Stimulated activated CD4-positive, alpha-beta T cell treated with anti-CD3 and anti-CD28 coated beads, Interleukin-1b, Interleukin-23, amount 100 ng/mL, for 24 hours (primary cell): ENCODE measurements at regions not wholly inside any gene's neighbourhood (a gene's known extent, or its start where the extent isn't known, plus 50 kb on each side); places are given as distances from the start of the nearest gene placed in this dataset.
"Not testable (repeated sequence)": the region's sequence is repeated elsewhere in the genome, so short reads cannot be mapped to it uniquely, and the experiment has no call there.

Experiments used
- DNase-seq, 4 experiments: peaks; one replicate each; pipeline ENCODE4 v3.0.0-alpha.2; 2020; ENCODE audit warnings: low read depth in 4 of 4, low spot score in 1 of 4

- DNase-seq = no peak
Measured at GRCh38 chr10:123375097-123375496, 220.9 kb downstream of the BUB3 start.

DNA sequence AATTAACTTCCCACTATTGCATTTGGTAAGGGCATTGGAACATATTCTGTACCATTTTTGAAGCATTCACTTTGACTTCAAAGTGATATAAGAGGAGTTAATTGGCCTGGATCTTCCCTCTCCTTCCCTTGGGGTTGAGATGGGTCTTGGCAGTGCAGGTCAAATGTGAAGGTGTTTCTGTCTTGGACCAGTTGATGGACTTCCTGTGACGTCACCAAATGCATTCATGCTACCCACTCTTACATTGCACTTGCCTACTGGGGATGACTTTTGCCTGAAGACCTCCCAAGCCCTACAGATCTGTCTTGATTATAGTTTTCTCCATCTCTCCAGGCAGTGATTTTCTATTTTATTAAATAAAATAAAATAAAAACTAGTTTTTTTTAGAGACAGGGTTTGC is 221.5 kb downstream of the BUB3 start:
- DNase-seq = no peak

DNA sequence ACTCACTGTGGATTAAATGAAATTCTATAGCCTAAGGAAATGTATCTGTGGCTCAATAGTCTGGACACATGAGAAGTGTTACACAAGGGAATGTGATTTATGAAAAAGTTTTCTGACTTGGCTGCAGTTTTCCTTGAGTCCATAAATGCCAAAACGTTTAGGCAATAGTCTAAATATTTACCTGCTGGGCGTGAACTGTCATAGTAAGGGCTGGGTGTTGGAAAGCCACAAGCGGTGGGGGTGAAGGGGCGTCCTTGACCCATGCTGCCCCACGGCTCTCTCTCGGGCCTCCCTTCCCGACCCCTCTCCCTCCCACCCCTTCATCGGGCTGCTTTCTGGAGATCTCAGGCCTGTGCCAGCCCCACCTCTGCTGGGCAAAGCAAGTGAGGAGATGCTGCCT is 223.7 kb downstream of the BUB3 start:
- no peak for DNase-seq

DNA sequence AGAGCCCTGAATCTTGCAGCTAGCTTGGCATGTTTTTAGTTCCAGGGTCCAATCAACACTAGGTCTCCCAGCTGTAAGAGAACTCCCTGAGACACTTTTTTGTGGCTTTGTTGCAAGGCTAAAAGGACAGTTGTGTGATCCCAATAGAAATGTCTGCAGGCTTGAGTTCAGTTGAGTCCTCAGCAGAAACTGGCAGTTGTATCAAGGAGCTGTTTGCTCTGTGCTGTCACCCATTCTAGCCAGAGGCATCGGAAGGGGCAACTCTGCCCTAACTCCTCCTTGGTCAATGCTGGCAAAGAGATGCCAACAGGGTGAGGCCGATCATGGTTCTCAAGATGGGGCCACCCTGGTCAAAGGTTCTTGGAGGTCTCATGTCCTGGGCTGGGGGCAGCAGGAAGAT is 224.1 kb downstream of the BUB3 start:
- DNase-seq = no peak

DNA sequence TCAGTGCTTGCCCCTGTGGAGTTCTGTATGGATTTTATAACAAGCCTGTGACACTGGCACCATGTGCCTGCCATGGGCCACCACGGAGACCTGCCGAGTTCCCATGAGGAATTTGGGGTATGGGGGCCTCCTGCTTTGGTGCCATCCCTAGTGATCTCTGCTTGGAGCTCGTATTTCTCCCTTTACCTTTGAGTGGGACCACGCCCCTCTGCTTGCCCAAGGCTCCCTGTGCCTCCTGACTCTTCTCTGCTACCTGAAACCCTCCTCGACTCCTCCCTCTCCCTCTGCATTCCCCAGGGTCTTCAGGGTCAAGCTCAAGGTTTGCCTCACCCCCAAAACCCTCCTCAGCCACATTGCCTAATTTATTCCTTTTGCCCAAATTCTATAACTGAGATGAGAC is 225.0 kb downstream of the BUB3 start:
- DNase-seq = no peak

GRCh38 chr10:123380491-123381085 is 226.4 kb downstream of the BUB3 start:
- DNase-seq = no peak

GRCh38 chr10:123381224-123381623 is 227.0 kb downstream of the BUB3 start:
- no peak for DNase-seq

- no peak for DNase-seq
Measured at GRCh38 chr10:123382491-123382890, 228.3 kb downstream of the BUB3 start.

DNA sequence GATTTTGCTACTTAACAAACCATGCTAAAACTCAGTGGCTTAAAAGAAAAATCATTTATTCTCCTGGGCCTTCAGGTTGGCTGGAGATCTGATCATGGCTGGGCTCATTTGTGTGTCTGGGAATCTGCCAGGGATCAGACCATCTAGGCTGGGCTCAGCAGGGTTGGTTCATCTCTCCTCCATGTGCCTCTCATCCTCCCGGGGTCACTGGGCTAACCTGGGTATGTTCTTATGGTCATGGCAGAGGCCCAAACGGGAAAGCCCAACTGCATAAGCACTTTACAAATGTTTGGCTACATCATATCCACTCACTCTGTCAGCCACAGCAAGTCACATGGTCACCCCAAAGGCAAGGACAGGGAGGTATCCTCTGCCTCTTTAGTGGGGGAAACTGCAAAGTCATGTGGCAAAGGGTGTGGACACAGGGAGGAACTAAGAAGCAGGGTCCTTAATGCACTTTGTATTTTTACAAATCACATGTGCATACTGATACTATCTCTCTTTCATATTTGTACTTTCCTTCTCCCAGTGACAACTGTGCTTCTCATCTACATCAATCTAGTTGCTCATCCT is 231.4 kb downstream of the BUB3 start:
- no peak for DNase-seq

DNA sequence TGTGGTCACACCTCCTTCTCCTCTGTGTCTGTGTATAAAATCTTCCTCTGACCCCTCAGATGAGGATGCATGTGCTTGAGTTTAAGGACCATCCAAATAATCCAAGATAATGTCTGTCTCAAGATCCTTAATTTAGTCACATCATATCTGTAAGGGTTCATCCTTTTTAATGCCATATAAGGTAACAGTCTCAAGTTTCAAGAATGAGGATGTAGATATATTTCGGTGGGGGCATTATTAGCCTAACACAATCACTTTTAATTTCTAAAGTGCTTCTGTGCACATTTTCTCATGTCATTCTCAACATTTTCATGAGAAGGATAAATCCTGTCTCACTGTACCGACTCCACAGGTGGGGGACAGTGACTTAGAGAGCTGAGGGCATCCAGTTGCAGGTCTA is 235.3 kb downstream of the BUB3 start:
- no peak for DNase-seq

DNA sequence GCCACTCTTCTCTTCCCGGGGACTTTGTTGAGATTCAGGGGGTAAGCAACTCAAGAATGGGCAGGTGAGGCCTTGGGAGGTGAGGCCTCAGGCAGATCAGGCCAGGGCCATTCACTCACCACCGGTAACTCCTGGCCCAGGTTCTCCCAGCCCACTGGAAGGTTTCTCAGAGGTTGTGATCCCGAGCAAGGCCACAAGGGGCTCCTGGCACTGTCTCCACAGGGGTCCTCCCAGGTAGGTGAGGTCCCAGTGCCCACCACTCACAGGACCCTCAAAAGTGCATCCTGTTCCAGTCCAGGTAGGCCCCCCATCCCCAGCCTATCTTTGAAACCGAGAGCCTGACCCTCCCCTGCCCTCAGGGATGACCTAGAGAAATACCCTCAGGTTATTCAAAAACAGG is 236.1 kb downstream of the BUB3 start:
- DNase-seq = no peak

DNA sequence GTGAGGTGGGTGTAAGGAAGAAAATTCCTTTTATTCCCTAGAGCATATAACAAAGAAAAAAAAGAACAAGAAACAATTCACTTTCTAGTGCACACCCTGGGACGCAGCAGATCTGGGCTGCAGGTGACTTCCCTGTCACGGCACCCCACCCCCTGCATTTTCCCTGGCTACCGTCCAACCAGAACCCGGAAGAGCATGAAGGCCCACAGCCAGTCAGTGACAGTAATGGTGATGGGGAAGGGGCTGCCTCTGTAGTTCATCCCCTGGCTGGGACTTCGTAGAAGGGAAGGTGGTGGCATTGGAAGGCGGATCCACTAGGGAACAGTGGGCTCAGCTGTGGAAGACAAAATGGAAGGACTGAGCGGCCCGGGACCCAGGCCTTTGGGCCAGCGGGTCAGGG is 236.7 kb downstream of the BUB3 start:
- DNase-seq = no peak

DNA sequence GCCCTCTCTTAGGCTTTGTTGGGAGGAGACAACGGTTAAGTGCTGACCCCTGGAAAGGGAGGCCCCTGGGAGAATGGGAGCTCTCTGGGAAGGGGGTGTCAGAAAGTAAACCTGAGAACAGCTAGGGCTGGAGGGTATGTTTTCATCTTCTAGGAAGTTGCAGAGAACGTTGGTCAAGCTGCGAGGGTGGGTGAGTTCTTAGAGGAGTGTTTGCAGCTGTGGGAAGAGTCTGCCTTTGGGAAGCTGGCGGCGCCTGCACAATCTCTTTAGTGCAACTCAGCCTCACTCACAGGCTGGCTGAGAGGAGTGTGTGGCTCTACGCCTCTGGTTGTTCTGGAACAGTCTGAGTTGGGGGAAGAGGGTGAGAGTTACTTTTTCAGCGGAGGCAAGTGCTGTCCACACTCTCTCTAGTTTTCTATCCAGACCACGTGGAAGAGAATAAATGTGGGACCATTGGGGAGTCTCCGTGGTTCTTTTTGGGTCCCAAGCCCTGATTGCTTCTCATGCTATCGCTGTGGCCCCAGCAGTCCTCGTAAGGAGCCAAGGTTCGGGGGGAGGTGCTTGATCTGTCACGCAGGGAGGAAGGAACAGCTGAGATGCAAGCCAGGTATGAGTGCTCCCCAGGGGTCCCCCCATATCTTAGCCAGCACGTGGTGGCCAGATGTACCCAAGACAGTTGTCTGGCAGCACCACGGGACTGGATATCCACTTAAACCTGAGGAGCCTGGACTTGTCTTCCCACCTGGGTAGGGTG is 237.2 kb downstream of the BUB3 start:
- no peak for DNase-seq

DNA sequence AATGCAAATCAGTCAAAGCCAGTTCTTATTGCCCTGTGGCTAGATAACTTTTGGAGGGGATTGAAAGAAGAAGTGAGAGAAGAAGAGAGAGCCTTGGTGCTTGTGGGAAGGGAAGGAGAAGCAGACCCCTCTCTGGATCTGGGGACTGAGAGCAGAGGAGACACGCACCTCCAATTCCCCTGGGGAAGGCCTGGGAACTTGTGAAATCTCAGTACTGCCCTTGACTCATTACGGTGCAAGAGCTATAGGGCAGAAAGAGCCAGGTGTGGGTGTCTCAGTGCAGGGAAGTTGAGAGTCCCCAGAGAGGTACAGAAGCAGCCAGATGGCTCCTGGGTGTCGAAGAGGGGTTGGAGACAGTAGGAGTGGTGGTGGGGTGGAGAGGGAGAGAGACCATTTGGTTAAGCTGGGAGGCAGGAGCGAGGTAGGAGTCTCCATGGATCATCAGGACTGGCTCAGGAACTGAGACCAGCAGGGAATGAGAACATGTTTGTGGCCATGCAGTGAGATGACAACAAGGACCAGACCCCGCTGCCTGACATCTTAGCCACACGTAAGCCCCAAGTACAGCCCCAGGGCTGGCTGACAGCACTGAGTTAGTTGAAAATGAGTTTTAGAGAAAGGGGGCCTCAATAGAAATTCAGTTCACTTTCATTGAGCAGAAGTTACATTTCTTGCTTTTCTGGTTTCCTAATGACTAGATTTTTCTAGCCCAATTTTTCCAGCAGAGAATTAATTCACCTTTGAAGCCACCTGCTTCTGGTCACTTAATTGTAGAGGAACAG is 238.2 kb downstream of the BUB3 start:
- no peak for DNase-seq

- no peak for DNase-seq
Measured at GRCh38 chr10:123393170-123393569, 239.0 kb downstream of the BUB3 start.

DNA sequence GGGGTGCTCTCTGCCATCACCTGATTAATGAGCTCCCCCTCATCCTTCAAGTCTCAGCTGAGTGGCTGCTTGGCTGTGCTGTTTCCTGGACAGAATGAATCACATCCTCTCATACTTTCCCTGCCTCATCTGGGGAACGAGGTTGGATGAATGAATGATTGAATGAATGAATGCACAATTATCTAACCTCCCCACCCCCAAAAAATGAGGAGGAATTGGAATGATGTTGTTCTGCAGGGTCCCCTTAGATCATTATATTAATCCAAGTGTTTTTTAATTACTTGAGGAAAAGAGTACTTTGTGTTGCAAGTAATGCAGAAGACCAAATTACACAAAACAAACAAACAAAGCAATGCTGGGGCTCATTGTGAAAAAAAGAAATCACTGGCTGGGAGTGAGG is 240.2 kb downstream of the BUB3 start:
- DNase-seq = no peak

- not testable (repeated sequence) for DNase-seq
Measured at GRCh38 chr10:123395234-123395633, 241.0 kb downstream of the BUB3 start.

DNA sequence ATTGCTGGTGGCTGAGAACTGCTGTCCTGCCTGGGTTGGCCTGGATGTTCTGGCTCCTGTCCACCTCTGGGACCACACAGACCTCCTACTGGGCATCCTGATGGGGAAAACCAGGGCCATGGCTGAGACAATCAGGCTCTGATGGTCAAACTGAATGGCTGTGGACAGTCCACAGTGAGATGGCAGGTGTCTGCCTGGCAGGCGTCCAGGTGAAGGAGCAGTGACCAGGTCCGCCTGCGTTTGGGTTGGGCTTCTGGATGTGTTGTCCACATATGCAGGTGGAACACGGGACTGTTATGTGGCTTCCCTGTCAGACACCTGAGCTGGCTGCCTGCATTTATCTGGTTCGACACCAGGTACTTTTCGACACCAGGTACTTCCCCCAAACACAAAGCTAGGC is 241.7 kb downstream of the BUB3 start:
- DNase-seq = no peak

DNA sequence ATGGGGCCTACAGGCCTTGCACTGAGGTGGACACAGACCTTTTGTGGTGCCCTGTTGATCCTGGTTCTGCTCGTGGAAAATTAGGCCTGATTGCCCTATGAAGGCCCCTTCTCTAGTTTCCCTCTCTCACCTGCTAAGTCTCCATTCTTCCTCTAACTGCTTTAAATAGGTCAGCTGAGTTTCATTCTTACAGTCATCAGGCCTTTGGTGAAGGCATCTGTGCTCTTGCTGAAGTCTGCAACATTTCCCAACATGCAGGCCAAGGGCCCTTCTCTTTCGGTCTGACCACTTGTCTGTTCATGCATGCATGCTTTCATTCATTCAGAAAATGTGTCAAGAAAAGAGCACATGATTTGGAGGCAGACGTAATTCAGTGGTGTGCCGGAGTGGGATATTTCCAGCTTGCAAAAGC is 244.0 kb downstream of the BUB3 start:
- no peak for DNase-seq

DNA sequence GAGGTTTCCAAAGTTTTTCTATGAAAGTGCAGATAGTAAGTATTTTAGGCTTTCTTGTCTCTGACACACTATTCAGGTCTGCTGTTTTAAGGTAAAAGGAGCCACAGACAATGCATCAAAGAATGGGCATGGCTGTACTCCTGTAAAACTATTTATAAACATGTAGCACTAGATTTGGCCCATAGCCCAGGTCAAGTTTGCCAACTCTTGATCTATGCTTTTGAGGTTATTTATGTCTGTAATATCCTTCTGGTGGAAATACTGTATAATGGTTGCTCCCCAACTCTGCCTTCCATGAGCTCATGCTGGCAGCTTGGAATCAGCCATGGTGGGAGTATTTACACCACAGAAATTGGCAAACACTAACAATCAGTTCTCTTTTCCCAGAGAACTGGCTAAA is 244.6 kb downstream of the BUB3 start:
- DNase-seq = no peak

DNA sequence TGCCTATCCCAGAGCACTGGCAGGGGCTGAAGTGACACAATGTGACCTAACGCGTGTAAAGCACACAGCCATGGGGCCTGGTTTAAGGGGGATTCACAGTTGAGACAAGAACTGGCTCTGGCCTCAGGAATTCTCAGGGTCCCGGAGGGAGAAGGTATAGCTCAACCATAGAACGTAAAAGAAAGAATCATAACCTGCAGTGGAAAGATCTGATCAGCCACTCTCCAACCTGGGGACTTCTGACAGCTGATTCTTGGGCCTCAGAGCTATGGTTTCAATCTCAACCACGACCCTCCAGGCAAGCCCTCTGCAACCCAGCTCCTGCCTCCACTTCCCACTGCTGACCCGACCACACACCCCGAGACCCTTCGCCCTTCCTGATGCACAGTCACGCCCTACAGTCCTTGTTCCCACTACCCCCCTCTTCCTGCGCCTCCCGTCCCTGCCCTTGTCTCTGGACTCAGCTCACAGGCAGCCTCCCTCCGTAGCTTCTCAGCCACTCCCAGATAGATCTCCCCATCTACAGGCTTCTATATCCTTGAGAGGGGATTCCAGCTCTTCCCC is 245.2 kb downstream of the BUB3 start:
- DNase-seq = no peak

DNA sequence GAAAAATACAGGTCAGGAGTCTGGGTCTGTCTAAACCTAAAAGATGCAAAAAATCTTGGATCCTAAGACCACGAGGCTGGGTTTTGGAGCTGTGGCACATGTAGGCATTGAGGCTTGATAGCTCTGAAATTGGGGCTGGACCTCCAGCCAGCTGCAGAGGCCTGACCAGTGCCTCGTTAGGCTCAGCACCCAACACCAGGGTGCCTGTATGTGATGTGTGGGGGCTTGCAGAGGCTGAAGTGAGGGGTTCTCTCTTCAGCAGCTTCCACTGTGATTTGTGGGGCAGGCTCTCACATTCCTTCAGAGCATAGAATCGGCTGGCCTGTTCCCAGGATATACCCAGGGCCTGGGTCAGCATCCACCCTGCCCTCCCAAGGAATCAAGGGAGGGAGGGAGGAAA is 247.8 kb downstream of the BUB3 start:
- DNase-seq = no peak
